Brain microvascular endothelial cell (primary cell): ENCODE measurements at regions not wholly inside any gene's neighbourhood (a gene's known extent, or its start where the extent isn't known, plus 50 kb on each side); places are given as distances from the start of the nearest gene placed in this dataset.
"Not testable (repeated sequence)": the region's sequence is repeated elsewhere in the genome, so short reads cannot be mapped to it uniquely, and the experiment has no call there.

Source experiments
- DNase-seq: peaks from one replicate; pipeline ENCODE4 v3.0.0-alpha.2; 2020
- H3K27ac ChIP-seq: fragments of 250-450 bp; sonication (Bioruptor Pico); 2 replicates; pipeline ENCODE4 v1.5.1; 2020; ENCODE audit warnings: mild to moderate bottlenecking, moderate library complexity
- H3K27me3 ChIP-seq: fragments of 250-450 bp; sonication (Bioruptor Pico); replicated peaks from 2 replicates; pipeline ENCODE4 v1.5.1; 2020; ENCODE audit warnings: mild to moderate bottlenecking
- H3K36me3 ChIP-seq: fragments of 250-450 bp; sonication (Bioruptor Pico); replicated peaks from 2 replicates; pipeline ENCODE4 v1.5.1; 2020; ENCODE audit warnings: mild to moderate bottlenecking
- H3K4me3 ChIP-seq: 2 replicates; pipeline ENCODE4 v1.5.1; 2011; ENCODE audit warnings: low read depth, mild to moderate bottlenecking, control low read depth, low read length, moderate library complexity
- in situ Hi-C: cut with HindIII; loops from 2 replicates; pipeline ENCODE4 v1.10.0; 2017; ENCODE audit warnings: low sequenced_read_pairs, low pct_ligation_motif_present
- TF ChIP-seq, protein P1 (sequence below): IDR thresholded peaks from 2 replicates; pipeline ENCODE4 v1.5.1; 2011; ENCODE audit warnings: low read depth, mild to moderate bottlenecking, moderate library complexity, low read length, control low read depth, inconsistent platforms; ENCODE audit errors: missing control alignments

- TF ChIP-seq, protein P1, sequence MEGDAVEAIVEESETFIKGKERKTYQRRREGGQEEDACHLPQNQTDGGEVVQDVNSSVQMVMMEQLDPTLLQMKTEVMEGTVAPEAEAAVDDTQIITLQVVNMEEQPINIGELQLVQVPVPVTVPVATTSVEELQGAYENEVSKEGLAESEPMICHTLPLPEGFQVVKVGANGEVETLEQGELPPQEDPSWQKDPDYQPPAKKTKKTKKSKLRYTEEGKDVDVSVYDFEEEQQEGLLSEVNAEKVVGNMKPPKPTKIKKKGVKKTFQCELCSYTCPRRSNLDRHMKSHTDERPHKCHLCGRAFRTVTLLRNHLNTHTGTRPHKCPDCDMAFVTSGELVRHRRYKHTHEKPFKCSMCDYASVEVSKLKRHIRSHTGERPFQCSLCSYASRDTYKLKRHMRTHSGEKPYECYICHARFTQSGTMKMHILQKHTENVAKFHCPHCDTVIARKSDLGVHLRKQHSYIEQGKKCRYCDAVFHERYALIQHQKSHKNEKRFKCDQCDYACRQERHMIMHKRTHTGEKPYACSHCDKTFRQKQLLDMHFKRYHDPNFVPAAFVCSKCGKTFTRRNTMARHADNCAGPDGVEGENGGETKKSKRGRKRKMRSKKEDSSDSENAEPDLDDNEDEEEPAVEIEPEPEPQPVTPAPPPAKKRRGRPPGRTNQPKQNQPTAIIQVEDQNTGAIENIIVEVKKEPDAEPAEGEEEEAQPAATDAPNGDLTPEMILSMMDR = no peak
- H3K27ac ChIP-seq = no peak overlapping the region
- no peaks in the 10 kb centered on the region for H3K36me3 ChIP-seq
- in situ Hi-C loops = no loop called here
- H3K4me3 ChIP-seq = no peak overlapping the region
- no peak for DNase-seq
- no peaks in the 10 kb centered on the region for H3K27me3 ChIP-seq
These were observed 477.8 kb downstream of the EIPR1 start for GRCh38 chr2:2899826-2900225.

- TF ChIP-seq, protein P1 = no peak
- no peak overlapping the region for H3K27ac ChIP-seq
- DNase-seq = no peak
- no peak overlapping the region for H3K4me3 ChIP-seq
- in situ Hi-C loops = no loop called here
- no peaks in the 10 kb centered on the region for H3K36me3 ChIP-seq
- no peaks in the 10 kb centered on the region for H3K27me3 ChIP-seq
These were observed 478.9 kb downstream of the EIPR1 start for GRCh38 chr2:2898744-2899143.

DNA sequence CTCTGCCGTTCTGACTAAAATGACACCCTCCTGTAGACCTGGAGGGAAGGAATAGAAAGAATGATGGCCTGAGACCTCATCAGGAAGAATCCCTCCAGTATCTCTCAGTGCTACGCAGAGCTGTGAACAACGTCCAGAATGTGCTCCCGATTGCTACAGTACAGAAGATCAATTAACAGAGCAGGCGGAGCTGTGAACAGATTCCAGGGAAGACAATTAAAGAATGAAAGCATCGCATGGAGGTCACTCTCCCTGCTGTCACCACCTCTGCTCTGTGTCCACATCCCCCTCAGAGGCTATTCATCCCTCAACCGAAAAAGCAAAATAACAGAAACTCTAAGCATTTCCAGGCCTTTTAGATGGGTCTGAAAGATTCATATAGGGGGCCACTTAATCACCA is 481.0 kb downstream of the EIPR1 start:
- Histone ChIP-seq H3K36me3 (no peaks in the 10 kb centered on the region), H3K4me3 (no peak overlapping the region), H3K27me3 (no peaks in the 10 kb centered on the region), H3K27ac (no peak overlapping the region)
- no peak for DNase-seq
- TF ChIP-seq, protein P1 = no peak
- in situ Hi-C loops = no loop called here

- Histone ChIP-seq H3K36me3 (no peaks in the 10 kb centered on the region), H3K27me3 (no peaks in the 10 kb centered on the region), H3K27ac (no peak overlapping the region), H3K4me3 (no peak overlapping the region)
- TF ChIP-seq, protein P1 = no peak
- DNase-seq = no peak
- in situ Hi-C loops = no loop called here
These were observed 481.6 kb downstream of the EIPR1 start for GRCh38 chr2:2896011-2896410.

GRCh38 chr2:2894011-2894410 is 483.6 kb downstream of the EIPR1 start:
- H3K36me3 ChIP-seq, DNase-seq, H3K27ac ChIP-seq, H3K27me3 ChIP-seq, in situ Hi-C loops, H3K4me3 ChIP-seq: not testable (repeated sequence)

DNA sequence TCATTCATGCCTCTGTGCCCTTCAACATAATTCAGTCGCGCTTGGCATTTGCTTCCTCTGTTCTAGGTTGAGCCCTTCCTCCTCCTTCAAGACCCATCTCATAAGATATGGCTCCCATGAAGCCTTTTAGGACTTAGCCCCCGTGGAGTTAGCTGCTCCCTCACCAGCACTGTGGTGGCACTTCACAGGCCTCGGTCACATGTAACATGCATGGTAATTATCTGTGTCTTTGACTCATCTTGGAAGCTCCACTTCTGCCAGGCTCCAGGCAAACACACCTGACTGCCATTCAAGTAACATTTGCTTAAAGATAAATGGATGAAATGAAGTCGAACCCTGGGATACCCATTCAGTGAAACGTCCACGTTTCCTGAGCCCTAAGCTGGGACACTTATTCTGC is 484.7 kb downstream of the EIPR1 start:
- in situ Hi-C loops = no loop called here

More for the DNA sequence above, 484.7 kb downstream of the EIPR1 start:
- H3K36me3 ChIP-seq = no peaks in the 10 kb centered on the region
- TF ChIP-seq, protein P1 = no peak
- H3K27ac ChIP-seq = no peak overlapping the region
- H3K4me3 ChIP-seq = no peak overlapping the region
- H3K27me3 ChIP-seq = no peaks in the 10 kb centered on the region
- DNase-seq = no peak
